Nephron progenitor cell (in vitro differentiated cells): ENCODE measurements at regions not wholly inside any gene's neighbourhood (a gene's known extent, or its start where the extent isn't known, plus 50 kb on each side); places are given as distances from the start of the nearest gene placed in this dataset.

Source experiments
- DNase-seq: peaks from one replicate; pipeline ENCODE4 v3.0.0; 2021
- H3K27ac Mint-ChIP-seq: 2 replicates; pipeline ENCODE4 v1.8.0; 2021; ENCODE audit warnings: mild to moderate bottlenecking, moderate library complexity, mixed read lengths
- H3K27me3 Mint-ChIP-seq: 2 replicates; pipeline ENCODE4 v1.8.0; 2021; ENCODE audit warnings: mild to moderate bottlenecking, low read depth, mixed read lengths; ENCODE audit not compliant: poor library complexity
- H3K36me3 Mint-ChIP-seq: 2 replicates; pipeline ENCODE4 v1.8.0; 2021; ENCODE audit warnings: low read depth, mixed read lengths
- H3K4me1 Mint-ChIP-seq: 2 replicates; pipeline ENCODE4 v1.8.0; 2021; ENCODE audit warnings: mixed read lengths
- H3K4me3 Mint-ChIP-seq: 2 replicates; pipeline ENCODE4 v1.8.0; 2021; ENCODE audit warnings: mild to moderate bottlenecking, moderate library complexity, mixed read lengths
- H3K9me3 Mint-ChIP-seq: 2 replicates; pipeline ENCODE4 v1.8.0; 2021; ENCODE audit warnings: mild to moderate bottlenecking, moderate library complexity, mixed read lengths
- TF ChIP-seq, protein P1 (sequence below): fragments of 200-600 bp; sonication (generic); IDR thresholded peaks from 2 replicates; pipeline ENCODE4 v1.5.0; 2021; ENCODE audit warnings: antibody characterized with exemption

- DNase-seq: no peak
- TF ChIP-seq, protein P1, sequence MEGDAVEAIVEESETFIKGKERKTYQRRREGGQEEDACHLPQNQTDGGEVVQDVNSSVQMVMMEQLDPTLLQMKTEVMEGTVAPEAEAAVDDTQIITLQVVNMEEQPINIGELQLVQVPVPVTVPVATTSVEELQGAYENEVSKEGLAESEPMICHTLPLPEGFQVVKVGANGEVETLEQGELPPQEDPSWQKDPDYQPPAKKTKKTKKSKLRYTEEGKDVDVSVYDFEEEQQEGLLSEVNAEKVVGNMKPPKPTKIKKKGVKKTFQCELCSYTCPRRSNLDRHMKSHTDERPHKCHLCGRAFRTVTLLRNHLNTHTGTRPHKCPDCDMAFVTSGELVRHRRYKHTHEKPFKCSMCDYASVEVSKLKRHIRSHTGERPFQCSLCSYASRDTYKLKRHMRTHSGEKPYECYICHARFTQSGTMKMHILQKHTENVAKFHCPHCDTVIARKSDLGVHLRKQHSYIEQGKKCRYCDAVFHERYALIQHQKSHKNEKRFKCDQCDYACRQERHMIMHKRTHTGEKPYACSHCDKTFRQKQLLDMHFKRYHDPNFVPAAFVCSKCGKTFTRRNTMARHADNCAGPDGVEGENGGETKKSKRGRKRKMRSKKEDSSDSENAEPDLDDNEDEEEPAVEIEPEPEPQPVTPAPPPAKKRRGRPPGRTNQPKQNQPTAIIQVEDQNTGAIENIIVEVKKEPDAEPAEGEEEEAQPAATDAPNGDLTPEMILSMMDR: no peak
- no peak overlapping the region for H3K4me3 Mint-ChIP-seq
- H3K36me3 Mint-ChIP-seq: no peaks in the 10 kb centered on the region
- H3K27ac Mint-ChIP-seq: no peak overlapping the region
- no peaks in the 10 kb centered on the region for H3K9me3 Mint-ChIP-seq
- H3K4me1 Mint-ChIP-seq: no peaks in the 10 kb centered on the region
- H3K27me3 Mint-ChIP-seq: peaks cover 2% of the 10 kb centered on the region
Observed at GRCh38 chr10:106481598-106482275, 682.8 kb downstream of the SORCS1 start.

DNA sequence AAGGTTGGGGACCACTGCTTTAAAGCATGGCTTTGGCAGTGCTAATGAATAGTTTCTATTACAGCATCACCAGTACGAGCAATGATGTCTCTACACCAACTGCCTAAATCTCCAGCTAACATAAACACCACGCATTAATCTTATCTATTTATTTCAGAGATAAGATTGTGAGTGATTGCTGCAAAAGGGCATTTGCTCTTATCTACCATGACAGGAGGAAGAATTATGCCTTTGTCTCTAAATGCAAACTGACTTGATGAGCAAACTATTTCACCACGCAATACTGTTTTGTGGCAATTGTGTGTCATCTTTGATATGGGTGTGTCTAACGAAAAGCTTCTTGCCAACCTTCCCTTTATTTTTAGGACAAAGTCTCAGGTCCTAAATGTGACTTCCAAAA is 684.9 kb downstream of the SORCS1 start:
- Mint-ChIP-seq H3K27ac (no peak overlapping the region), H3K4me1 (no peaks in the 10 kb centered on the region), H3K36me3 (no peaks in the 10 kb centered on the region), H3K9me3 (no peaks in the 10 kb centered on the region), H3K4me3 (no peak overlapping the region), H3K27me3 (no peaks in the 10 kb centered on the region)
- TF ChIP-seq, protein P1: no peak
- DNase-seq: no peak

- TF ChIP-seq, protein P1: no peak
- no peak for DNase-seq
- H3K4me1 Mint-ChIP-seq: no peaks in the 10 kb centered on the region
- peaks cover under 1% of the 10 kb centered on the region for H3K27me3 Mint-ChIP-seq
- no peak overlapping the region for H3K27ac Mint-ChIP-seq
- H3K36me3 Mint-ChIP-seq: no peaks in the 10 kb centered on the region
- H3K9me3 Mint-ChIP-seq: no peaks in the 10 kb centered on the region
- H3K4me3 Mint-ChIP-seq: no peak overlapping the region
Observed at GRCh38 chr10:106474876-106475275, 689.6 kb downstream of the SORCS1 start.

- H3K9me3 Mint-ChIP-seq: no peaks in the 10 kb centered on the region
- H3K27ac Mint-ChIP-seq: no peak overlapping the region
- peaks cover 3% of the 10 kb centered on the region for H3K27me3 Mint-ChIP-seq
- TF ChIP-seq, protein P1: no peak
- no peak overlapping the region for H3K4me3 Mint-ChIP-seq
- H3K36me3 Mint-ChIP-seq: no peaks in the 10 kb centered on the region
- no peak for DNase-seq
- no peaks in the 10 kb centered on the region for H3K4me1 Mint-ChIP-seq
Observed at GRCh38 chr10:106473129-106473685, 691.3 kb downstream of the SORCS1 start.

DNA sequence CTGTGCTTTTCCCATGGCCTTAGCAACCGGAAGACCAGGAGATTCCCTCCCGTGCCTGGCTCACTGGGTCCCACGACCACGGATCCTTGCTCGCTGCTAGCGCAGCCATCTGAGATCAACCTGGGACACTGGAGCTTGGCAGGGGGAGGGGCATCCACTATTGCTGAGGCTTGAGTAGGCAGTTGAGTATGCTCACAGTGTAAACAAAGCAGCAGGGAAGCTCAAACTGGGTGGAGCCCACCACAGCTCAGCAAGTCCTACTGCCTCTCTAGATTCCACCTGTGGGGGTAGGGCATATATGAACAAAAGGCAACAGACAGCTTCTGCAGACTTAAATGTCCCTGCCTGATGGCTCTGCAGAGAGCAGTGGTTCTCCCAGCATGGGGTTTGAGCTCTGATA is 697.0 kb downstream of the SORCS1 start:
- TF ChIP-seq, protein P1: no peak
- H3K4me3 Mint-ChIP-seq: no peak overlapping the region
- no peak for DNase-seq

DNA sequence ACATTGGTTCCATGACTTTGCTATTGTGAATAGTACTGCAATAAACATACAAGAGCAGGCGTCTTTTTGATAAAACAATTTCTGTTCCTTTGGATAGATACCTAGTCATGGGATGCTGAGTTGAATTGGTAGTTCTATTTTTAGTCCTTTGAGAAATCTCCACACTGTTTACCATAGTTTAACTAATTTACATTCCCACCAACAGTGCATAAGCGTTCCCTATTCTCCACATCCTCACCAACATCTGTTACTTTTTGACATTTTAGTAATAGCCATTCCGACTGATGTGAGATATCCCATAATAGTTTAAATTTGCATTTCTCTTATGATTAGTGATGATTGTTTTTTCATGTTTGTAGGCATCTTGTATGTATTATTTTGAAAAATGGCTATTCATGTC is 707.0 kb downstream of the SORCS1 start:
- no peak overlapping the region for H3K27ac Mint-ChIP-seq
- TF ChIP-seq, protein P1: no peak
- no peaks in the 10 kb centered on the region for H3K36me3 Mint-ChIP-seq
- DNase-seq: no peak
- H3K4me3 Mint-ChIP-seq: no peak overlapping the region
- no peaks in the 10 kb centered on the region for H3K27me3 Mint-ChIP-seq
- H3K4me1 Mint-ChIP-seq: no peaks in the 10 kb centered on the region
- H3K9me3 Mint-ChIP-seq: no peaks in the 10 kb centered on the region

More for the DNA sequence above, 697.0 kb downstream of the SORCS1 start:
- H3K9me3 Mint-ChIP-seq: no peaks in the 10 kb centered on the region
- no peaks in the 10 kb centered on the region for H3K36me3 Mint-ChIP-seq
- H3K27ac Mint-ChIP-seq: no peak overlapping the region
- H3K4me1 Mint-ChIP-seq: no peaks in the 10 kb centered on the region
- H3K27me3 Mint-ChIP-seq: peaks cover 3% of the 10 kb centered on the region
